Globus pallidus (tissue), 1 donor: ENCODE measurements at regions not wholly inside any gene's neighbourhood (a gene's known extent, or its start where the extent isn't known, plus 50 kb on each side); places are given as distances from the start of the nearest gene placed in this dataset.
"Not testable (repeated sequence)": the region's sequence is repeated elsewhere in the genome, so short reads cannot be mapped to it uniquely, and the experiment has no call there.

ENCODE experiments used
- DNase-seq: peaks from one replicate; pipeline ENCODE4 v3.0.0-alpha.2; 2015; ENCODE audit warnings: low spot score

DNA sequence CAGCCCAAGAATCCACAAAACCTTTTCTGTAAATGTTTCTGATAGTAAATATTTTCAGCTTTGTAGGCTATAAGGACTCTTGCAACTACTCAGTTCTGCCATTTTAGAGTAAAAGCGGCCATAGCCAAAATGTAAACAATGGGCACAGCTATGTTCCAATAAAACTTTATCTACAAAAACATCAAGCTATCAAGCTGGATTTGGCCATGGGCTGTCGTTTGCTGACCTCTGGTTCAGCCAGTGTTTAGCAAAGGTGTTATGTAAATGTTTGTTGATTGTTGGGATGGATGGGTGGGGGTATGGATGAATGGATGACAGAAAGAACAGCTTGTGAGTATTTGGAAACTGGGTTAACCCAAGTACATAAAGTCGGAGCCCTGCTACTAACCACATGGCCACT is 111.1 kb upstream of the VRK1 start:
- no peak for DNase-seq

DNA sequence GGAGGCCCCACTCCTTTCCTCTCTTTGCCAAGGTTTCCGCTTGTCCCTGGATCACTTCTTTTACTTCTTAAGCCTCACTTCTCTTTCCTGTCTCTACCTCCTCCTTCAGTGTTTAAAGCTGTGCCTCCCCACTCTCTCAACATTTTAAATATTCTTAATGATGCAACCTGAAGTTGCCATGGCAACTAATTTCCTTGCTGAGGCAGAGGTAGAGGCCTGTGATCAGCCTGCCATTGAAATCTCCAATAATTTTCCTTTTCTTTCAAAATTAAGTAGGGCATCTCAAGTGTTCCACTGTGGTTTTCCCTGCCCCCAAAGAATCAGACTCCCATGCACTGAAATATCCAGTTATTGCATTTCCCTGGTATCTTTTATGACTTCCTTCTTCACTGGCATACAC is 108.6 kb upstream of the VRK1 start:
- DNase-seq = no peak

DNA sequence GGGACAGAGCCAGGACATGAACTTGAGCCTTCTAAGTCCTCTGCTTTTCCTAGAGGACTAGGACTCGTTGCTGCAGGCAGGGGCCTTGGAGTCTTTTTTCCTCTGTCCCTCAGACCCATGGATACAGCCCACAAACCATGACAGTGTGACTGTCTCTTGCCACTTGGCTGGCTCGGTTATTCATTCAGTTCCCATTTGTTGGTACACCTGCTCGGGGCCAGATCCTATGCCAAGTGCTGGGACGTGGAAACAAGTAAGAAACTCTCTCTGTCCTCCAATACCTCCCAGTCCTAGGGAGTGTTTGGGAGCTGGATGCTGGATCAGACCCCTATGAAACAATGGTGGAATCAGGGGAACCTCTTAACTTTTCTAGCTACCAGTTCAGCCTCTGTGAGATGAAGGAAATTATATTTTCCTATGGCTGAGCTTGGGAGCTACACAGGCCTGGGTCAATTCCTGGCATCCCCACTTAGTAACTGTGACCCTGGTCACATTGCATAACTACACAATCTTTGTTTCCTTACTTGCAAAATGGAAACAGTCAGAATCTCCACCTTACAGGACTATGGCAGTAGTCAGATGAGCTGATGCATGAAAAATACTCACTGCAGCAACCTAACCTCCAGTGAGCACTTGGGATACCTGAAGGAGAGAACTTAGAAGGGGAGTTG is 106.3 kb upstream of the VRK1 start:
- no peak for DNase-seq

DNA sequence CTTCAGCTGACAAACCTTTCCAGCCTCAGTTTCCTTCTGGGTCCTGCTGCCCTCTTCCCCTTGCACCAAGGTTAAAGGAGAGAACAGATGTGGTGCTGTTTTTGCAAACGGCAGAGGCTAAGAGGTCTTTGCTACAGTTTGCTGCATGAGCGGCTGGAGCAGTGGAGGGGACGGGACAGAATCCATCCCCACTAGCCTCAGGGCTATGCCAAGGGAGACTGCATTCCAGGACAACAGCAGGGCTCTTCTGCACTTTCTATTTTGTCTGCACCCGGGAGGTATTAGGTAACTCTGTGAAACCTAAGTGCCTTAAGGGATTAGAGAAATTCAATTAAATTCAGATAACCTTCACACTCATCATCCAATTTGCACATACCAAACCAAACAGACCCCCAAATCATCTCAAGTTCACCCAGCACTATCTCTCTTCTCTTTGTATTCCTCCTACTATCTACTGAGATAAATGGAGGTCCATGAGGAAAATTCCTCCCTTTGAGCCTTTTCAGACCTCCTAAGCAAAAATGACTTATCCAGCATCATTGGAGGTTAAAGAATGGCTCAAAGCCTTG is 103.8 kb upstream of the VRK1 start:
- no peak for DNase-seq

DNA sequence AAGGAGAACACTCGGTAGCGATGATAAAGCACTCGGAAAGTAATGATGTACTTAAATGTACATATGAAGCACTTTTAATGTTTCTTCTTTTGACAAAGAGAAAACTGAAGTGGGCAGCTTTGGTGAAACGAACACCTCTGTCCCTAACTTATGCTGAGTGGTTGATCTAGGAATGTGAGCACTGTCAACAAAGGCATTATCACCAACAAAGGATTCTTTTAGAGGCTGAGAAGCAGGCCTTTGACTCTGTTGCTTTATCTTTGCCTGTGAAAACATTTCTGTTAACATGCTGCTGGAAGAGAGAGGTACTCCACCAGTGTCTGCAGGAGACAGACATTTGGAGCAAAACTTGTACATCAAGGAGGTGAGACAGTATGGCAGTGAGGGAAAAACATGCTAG is 103.2 kb upstream of the VRK1 start:
- DNase-seq = no peak

DNA sequence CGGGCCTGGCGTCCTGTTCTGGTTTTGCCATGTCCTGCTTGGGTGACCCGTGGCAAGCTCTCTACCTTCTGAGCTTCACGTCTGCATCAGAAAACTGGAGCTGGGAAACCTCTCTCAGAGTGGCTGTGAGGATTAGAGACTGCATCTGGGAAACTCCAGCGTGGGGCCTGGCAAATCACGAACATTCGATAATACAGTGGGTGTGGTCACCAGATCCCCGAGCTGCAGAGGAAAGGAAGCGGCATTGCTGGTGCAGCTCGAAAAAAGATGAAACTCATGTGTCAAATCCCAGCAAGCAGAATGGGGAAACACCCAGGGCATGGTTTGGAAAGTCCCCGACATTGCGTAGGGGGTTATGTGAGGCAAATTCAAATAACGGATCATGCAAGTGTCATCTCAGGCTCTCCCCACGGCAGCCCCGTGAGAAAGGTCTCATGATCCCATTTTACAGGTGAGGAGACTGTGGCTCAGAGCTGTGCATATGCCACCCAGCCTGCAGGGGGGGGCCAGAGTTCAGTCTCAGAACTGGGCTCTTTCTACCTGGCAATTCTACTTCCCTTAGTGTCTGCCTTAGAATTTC is 98.1 kb upstream of the VRK1 start:
- DNase-seq = no peak

DNA sequence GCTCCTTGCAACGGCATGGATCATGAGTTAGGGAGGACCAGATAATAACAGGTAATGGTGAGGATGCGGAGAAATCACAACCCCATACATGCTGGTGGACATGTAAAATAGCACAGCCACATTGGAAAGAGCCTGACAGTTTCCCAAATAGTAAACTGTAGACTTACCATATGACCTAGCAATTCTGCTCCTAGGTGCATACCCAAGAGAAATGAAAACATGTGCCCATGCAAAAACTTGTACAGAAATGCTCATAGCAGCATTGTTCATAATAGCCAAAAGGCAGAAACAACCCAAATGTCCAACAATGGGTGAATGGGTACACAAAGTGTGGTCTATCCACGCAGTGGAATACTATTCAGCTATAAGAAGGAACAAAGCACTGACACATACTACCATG is 97.5 kb upstream of the VRK1 start:
- DNase-seq = no peak

DNA sequence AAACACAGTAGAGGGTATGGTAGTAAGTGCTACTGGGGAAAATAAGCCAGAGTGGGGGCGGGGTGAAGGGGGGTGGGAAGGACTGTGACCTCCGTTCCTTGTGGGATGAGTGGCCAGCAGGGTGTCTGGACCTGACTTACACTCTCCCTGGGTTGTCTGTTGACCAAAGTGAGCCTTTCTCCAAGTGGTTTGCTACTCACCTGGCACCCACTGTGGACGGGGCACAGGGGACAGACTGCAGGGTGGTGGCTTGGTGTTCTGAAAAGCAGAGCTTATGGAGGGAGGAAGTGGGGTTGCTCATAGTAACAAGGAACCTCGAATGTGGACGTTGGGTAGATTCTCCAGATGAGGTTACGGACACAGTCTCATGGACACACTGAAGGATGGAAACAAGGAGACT is 94.4 kb upstream of the VRK1 start:
- no peak for DNase-seq

DNA sequence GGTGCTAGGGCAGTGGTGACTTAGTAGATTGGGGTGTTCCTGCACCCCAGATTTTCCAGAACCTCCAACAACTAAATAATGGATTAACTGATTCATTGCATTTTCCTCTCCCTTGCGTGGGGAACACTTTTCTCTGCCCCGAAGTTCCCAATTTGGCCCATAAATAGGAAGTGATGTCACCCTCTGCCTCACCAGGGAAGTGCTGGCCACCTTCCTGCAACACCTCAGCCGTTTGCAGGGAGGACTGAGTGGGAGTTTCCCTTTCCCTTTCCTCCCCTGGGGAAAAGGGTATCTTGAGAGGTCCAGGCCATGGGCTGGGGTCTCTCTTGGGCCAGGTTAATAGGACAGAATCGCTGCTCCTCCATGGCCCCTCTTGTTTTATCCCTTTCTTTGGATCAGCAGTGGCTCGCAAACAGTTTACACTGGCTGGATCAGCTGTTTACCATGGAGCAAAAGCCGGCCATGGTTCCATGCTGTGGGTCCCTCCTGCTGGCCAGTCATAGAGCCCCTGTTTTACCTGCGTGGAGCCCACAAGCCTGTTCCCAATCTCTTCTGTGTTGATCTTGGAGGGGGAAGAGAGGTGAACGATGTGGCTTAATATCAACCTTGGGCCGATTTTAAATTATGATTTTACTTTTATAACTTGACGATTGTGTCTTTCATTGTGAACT is 91.6 kb upstream of the VRK1 start:
- DNase-seq = no peak

DNA sequence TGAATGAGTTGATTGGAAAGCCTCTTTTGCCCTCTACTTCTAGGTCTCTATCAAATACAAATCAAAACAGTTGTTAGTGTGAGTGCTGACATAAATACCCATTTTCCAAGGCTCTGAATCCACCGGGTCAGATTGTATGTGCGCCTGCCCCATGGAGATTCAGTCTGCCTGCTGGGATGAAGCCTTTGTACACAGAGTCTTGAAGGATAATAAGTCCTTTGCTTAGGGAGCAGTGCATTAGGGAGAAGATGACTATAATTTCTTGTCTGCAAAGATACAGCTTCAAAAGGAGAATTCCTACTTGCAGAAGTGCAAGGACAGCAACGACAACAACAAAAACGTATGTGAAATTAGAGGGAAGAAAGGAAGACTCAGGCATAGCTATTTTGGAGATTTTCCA is 90.3 kb upstream of the VRK1 start:
- DNase-seq = no peak

DNA sequence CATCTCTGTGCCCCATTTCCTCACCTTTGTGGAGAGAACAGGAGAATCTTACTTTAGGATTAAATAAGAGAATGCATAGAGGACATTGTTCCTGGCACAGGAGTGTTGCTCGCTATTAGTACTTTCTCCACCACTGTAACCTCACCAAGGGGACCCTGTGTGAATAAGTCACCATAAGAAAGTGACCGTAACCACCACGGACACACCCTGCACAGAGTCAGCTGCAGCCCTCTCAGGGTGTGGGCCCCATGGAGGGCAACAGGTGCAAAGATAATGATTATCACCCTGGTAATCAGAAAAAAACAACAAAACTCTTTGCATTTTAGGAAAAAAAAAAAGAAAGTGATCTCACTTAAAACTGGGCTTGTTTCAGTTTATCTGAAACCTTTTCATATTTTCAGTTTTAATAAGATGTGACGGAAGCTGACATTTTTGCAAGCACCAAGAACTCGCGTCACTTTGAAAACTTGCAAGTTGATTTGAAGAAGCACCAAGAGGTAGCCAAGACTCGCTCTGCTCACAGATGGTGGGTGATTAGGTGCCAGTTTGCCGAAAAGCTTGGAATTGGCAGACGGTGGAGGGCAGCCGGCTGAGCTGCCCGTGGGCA is 87.0 kb upstream of the VRK1 start:
- DNase-seq = no peak

DNA sequence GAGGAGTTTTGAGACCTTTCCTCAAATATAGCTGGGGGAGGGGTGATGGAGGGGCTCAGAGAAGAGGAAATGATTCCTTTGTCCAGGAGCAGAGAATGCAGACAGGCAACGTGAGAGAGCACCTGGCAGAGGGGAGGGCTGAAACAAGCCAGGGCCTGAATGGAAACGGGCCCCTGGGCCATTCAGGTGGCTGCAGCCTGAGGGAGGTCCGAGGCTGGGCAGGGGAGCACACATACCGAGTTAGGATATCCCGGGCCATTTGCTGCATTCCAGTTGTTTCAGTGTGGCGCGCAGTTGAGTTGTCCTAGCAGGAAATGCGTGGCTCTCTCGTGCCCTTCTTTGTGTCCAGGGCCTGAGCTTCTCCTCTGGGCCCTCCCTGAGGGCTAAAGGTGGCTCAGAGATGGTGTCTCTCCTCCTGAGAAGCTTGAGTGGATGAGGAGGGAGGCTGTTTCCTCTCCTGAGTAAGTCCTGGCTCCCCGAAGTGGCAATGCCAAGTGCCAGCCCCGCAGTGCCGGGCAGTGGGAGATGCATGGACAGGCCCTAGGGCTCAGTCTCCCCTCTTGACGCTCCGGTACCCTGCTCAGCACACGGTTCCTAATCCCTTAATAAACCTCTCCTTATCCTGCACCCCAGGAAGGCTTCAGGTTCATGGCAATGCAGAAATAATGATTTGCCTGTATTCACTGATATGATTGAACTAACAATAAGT is 85.5 kb upstream of the VRK1 start:
- no peak for DNase-seq

DNA sequence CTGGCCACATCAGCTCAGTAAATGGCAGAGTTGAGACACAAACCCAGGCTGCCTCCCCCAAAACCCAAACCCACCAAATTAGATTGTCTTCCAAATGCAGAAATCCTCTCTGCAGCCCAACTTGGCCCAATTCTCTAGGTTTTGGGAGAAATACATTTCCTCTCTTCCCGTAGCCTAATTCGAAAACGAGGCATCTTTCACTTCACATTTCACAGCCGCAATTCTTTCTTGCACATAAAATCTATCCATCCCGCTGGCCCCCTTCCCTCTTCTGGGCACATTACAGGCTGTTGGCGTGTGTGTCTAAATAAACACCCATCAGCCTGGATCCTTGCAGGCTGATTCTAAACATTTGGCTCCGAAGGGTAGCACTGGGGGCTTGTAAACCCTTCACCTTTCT is 83.8 kb upstream of the VRK1 start:
- no peak for DNase-seq

DNA sequence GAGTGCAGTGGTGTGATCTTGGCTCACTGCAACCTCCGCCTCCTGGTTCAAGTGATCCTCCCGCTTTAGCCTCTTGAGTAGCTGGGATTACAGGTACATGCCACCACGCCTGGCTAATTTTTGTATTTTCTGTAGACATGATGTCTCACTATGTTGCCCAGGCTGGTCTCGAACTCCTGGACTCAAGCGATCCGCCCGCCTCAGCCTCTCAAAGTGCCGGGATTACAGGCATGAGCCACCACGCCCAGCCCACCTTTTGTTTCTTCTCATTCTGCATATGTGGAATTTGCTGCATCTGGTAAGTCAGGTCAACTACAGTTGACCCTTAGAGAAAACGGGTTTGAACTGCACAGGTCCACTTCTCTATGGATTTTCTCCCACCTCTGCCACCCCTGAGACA is 82.6 kb upstream of the VRK1 start:
- not testable (repeated sequence) for DNase-seq

DNA sequence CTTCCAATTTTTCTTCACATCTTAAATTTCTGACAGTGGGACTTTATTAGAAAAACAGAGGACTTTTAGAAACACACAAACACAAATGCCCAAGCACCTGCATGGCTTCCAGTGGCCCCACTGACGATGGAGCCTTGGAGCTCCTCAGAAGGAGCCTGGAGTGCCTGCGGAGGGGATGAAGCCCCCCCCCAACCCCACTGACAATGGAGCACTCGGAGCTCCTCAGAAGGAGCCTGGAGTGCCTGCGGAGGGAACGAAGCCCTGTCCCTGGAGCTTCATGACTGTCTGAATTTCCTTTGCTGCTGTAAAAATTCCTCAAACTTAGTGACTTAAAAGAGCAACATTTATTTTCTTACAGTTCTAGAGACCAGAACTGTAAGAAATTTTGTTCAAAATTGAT is 80.1 kb upstream of the VRK1 start:
- no peak for DNase-seq

DNA sequence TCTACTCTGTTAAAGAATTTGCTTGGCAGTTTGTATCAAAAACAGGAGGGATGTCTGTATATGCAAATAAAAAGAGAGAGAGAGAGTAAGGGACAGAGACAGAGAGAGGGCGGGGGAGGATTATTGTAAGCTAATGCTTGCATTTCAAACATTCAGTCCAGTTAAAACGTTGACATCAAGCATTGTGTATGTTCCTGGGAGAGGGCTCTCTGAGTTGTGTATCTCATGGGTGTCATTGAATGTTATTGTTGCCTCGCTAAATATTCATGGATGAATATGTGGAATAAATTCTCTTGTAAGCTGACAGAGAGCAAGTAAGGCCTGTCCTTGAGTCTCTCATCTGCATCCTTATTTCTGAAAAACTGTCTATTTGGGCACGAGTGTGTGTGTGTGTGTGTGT is 78.8 kb upstream of the VRK1 start:
- no peak for DNase-seq

DNA sequence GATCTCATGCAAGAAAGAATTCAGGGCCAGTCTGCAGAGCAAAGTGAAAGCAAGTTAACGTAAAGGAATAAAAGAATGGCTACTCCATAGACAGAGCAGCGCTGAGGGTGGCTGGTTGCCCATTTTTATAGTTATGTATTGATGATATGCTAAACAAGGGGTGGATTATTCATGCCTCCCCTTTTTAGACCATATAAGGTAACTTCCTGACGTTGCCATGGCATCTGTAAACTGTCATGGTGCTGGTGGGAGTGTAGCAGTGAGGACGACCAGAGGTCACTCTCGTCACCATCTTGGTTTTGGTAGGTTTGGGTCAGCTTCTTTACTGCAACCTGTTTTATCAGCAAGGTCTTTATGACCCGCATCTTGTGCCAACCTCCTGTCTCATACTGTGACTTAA is 76.5 kb upstream of the VRK1 start:
- DNase-seq = not testable (repeated sequence)

DNA sequence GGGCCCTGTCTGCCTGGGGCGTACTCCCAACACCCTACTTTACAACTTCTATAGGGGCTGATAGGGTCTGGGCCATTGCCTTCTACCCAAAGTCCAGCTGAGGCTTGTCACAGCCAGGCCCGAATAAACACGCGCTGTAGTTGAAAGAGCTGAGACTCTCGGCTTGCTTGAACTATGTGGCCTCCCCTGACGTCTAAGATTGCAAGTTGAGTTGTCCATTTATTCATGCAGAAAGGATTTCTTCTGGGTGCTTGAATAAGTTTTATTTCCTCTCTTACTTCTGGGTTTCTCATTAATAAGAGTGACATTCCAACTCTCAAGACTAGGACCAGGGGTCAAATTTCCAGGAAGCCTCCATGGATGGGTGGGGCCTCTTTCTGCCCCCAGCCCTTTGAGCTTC is 74.4 kb upstream of the VRK1 start:
- no peak for DNase-seq

DNA sequence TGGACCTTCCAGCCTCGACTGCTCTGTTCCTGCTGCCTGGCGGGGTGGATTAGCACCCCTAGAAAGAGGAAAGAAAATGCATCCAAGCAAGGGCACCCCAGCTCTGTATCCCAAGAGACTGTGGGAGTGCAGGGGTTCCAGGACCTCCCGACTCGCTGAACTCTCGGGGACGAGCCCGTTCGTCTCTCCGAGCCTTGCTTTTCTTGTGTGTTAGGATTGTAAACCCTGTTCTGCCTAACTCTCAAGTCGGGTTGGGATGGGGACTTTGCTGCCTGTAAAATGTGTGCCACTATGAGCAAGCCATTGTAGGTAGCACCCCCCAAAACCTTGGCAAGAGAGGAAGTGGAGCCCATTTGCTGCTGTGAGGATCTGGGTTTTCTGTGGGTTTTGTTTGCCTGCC is 73.2 kb upstream of the VRK1 start:
- no peak for DNase-seq

DNA sequence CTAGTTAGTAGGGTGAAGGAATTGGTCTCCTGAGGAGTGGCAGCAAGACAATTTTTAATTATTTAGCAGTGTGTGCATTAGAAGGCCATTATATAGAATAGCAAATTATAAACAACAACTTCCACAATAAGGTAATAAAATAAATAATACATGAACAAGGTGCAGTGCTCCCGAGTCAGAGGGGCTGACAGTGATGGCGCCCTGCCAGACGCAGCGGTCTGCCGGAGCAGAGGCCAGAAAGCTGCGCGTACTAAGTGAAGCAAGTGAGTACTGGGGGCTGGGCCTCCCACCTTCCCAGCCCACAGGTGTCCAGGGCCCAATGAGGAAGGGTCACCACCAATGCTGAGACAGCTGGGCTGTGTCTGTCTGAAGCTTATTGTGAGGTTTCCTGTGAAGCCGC is 72.0 kb upstream of the VRK1 start:
- DNase-seq = no peak

DNA sequence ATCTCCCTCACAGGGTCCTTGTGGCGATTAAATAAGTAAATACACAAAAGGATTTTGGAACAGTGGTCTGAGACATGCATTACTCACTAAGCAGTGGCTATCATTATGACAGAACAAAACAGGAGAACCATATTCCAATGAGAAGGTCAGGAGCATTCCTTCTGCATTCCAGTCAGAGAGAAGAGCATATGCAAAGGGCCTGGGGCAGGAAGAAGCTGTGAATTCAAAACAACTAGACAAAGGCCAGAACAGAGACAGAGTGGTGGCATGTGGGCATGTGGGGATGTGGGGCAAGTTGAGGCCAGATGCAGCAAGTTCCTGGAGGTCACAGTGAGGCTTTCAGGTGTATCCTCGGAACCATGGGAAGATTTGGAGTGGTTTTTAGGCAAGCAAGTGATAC is 70.1 kb upstream of the VRK1 start:
- DNase-seq = no peak

DNA sequence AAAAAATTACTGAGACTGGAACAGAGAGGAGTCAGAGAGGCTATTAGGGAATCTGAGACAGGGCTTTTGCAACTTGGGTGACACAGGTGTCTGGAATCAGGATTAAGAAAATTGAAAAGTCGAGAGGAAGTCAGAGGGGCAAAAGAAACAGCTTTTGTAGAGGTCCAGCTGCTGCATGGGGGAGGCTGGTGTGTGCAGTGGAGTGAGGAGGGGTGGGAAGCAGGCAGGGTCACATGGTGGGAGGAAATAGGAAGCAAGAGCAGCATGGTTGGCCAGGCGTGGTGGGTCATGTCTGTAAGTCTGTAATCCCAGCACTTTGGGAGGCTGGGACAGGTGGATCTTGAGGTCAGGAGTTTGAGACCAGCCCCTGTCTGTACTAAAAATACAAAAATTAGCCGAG is 69.7 kb upstream of the VRK1 start:
- no peak for DNase-seq
